A673 (cell line): ENCODE measurements at regions not wholly inside any gene's neighbourhood (a gene's known extent, or its start where the extent isn't known, plus 50 kb on each side); places are given as distances from the start of the nearest gene placed in this dataset.

Experiments used
- BruUV-seq: library from RNA; stranded (reverse); fragments of 400-500 nt; replicated peaks from 2 replicates; lab custom pipeline; 2021; lab: Mats Ljungman, UMichigan
- CTCF ChIA-PET: fragments of 300-600 bp; sonication (Branson Sonifier 250); formaldehyde crosslinking; loops from one replicate; lab custom pipeline; 2022; ENCODE audit warnings: antibody characterized with exemption; lab: Charles Lee
- POLR2A ChIA-PET: fragments of 300-600 bp; sonication (Branson Sonifier 250); formaldehyde crosslinking; loops from one replicate; lab custom pipeline; 2022; ENCODE audit warnings: antibody characterized with exemption; ENCODE audit not compliant: low non-redundant PET; lab: Charles Lee
- DNase-seq: peaks from one replicate; pipeline ENCODE4 v3.0.0-alpha.2; 2015; ENCODE audit warnings: low spot score
- H3K27ac ChIP-seq: fragments of 200-600 bp; sonication (generic); 2 replicates; pipeline ENCODE4 v1.5.1; 2016; ENCODE audit warnings: mixed run types, low read depth, mild to moderate bottlenecking, mixed read lengths, antibody characterized with exemption, low read length; ENCODE audit not compliant: poor library complexity, severe bottlenecking
- H3K27me3 ChIP-seq: fragments of 200-600 bp; sonication (generic); replicated peaks from 2 replicates; pipeline ENCODE4 v1.6.1; 2017; ENCODE audit warnings: mixed run types, low read depth, mild to moderate bottlenecking, mixed read lengths, antibody characterized with exemption, low read length; ENCODE audit not compliant: insufficient read depth, poor library complexity
- H3K36me3 ChIP-seq: fragments of 200-600 bp; sonication (generic); 2 replicates; pipeline ENCODE4 v1.6.1; 2016; ENCODE audit warnings: mixed run types, mild to moderate bottlenecking, mixed read lengths, antibody characterized with exemption, low read length; ENCODE audit not compliant: insufficient read depth, poor library complexity, severe bottlenecking
- H3K4me1 ChIP-seq: fragments of 200-600 bp; sonication (generic); 2 replicates; pipeline ENCODE4 v1.6.1; 2017; ENCODE audit warnings: mixed run types, mild to moderate bottlenecking, mixed read lengths, antibody characterized with exemption, low read length; ENCODE audit not compliant: insufficient read depth, poor library complexity, severe bottlenecking
- H3K4me3 ChIP-seq: fragments of 200-600 bp; sonication (generic); 2 replicates; pipeline ENCODE4 v1.5.1; 2016; ENCODE audit warnings: low read depth, mixed run types, mild to moderate bottlenecking, mixed read lengths, low read length; ENCODE audit not compliant: poor library complexity, severe bottlenecking
- H3K9me3 ChIP-seq: fragments of 200-600 bp; sonication (generic); 2 replicates; pipeline ENCODE4 v1.6.1; 2016; ENCODE audit warnings: mixed run types, low read depth, mild to moderate bottlenecking, mixed read lengths, antibody characterized with exemption, low read length; ENCODE audit not compliant: poor library complexity, severe bottlenecking
- EZH2 ChIP-seq: fragments of 200-600 bp; sonication (generic); IDR thresholded peaks from 2 replicates; pipeline ENCODE4 v1.6.1; 2017; ENCODE audit warnings: borderline replicate concordance, low read depth, mild to moderate bottlenecking, mixed read lengths, antibody characterized with exemption, low read length; ENCODE audit not compliant: poor library complexity, severe bottlenecking
- intact Hi-C: fragments of 100-400 bp; cut with micrococcal nuclease; formaldehyde crosslinking; loops from one replicate; pipeline ENCODE4 v1.10.0; 2022; ENCODE audit not compliant: unreplicated experiment
- TF ChIP-seq, protein P1 (sequence below): fragments of 300-800, 200-600 bp; sonication (generic); conservative IDR thresholded peaks from 2 replicates; pipeline ENCODE4 v1.5.1; 2017; ENCODE audit warnings: low read depth, mild to moderate bottlenecking, antibody characterized with exemption, low read length, moderate library complexity, mixed read lengths

DNA sequence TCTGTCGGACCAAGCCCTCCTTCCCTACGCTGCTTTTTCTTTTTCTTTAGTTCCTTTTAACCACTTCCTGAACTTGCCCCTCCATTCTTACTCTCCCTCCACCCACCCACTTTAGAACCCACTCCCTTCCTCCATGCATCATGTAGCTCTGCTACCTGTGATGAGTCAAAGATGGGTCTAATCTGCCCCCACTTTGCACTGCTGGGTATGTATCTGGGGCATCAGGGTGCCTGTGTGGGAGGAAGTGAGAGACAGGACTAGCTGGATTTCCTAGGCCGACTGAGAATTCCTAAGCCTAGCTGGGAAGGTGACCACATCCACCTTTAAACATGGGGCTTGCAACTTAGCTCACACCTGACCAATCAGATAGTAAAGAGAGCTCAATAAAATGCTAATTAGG lies 157.7 kb downstream of the SEC16B start:
- no peak for TF ChIP-seq EZH2
- TF ChIP-seq, protein P1, sequence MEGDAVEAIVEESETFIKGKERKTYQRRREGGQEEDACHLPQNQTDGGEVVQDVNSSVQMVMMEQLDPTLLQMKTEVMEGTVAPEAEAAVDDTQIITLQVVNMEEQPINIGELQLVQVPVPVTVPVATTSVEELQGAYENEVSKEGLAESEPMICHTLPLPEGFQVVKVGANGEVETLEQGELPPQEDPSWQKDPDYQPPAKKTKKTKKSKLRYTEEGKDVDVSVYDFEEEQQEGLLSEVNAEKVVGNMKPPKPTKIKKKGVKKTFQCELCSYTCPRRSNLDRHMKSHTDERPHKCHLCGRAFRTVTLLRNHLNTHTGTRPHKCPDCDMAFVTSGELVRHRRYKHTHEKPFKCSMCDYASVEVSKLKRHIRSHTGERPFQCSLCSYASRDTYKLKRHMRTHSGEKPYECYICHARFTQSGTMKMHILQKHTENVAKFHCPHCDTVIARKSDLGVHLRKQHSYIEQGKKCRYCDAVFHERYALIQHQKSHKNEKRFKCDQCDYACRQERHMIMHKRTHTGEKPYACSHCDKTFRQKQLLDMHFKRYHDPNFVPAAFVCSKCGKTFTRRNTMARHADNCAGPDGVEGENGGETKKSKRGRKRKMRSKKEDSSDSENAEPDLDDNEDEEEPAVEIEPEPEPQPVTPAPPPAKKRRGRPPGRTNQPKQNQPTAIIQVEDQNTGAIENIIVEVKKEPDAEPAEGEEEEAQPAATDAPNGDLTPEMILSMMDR: no peak
- Histone ChIP-seq H3K27me3 (no peaks in the 10 kb centered on the region), H3K4me3 (no peak overlapping the region), H3K27ac (no peak overlapping the region), H3K36me3 (no peaks in the 10 kb centered on the region), H3K9me3 (no peaks in the 10 kb centered on the region), H3K4me1 (no peaks in the 10 kb centered on the region)
- ChIA-PET CTCF (no interaction called here), POLR2A (interaction anchor here (0.7 kb wide), 1 partner anchor 29 kb away, joined by 3 read pairs; no protein-coding TSS in a partner anchor)
- no TSS peak for BruUV-seq
- DNase-seq: no peak
- intact Hi-C loops: no loop called here

DNA sequence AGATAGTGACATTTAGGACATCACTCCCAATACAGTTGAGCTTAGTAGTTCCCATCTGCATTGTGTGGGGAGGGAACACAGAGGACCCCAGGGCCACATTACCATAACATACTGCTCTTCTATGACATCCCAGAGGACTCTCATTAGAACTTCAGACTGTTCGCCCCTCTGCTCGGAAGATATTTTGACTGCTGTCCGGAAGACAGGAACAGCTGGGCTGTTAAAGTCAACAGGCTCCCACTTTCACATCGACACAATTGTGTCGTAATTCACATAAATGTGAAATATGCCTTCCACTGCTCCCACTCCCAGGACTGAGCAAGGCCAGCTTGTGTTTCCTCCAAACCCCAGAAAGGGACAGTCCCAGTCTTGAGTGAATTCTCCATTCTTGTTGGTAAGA lies 158.4 kb downstream of the SEC16B start:
- POLR2A ChIA-PET: interaction anchor here (0.7 kb wide), 1 partner anchor 28 kb away, joined by 3 read pairs; no protein-coding TSS in a partner anchor
- no peaks in the 10 kb centered on the region for H3K36me3 ChIP-seq

DNA sequence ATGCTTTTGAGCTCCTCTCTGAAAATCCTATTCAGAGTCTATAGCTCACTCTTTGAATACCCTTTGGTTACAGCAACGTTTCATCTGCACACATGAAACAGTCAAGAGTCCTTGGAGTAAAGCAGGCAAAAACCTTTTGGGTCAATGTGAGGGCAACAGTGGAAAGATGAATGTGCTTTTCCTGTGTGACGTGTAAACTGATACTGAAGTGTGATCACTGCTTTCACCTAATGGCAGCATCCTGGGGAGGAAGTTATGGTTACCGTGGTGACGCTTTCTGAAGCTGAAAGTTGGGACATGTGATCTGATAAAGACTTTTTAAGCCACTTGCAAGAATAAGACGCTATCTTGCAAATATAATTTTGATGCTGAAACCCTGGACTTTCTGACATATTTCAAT lies 160.0 kb downstream of the SEC16B start:
- H3K27ac ChIP-seq: no peak overlapping the region
- TF ChIP-seq, protein P1: no peak
- no peak for TF ChIP-seq EZH2
- no peaks in the 10 kb centered on the region for H3K36me3 ChIP-seq
- intact Hi-C loops: no loop called here
- no peaks in the 10 kb centered on the region for H3K9me3 ChIP-seq
- BruUV-seq: no TSS peak
- POLR2A ChIA-PET: no interaction called here
- no peak for DNase-seq
- H3K4me3 ChIP-seq: no peak overlapping the region
- CTCF ChIA-PET: no interaction called here
- H3K27me3 ChIP-seq: no peaks in the 10 kb centered on the region
- H3K4me1 ChIP-seq: no peaks in the 10 kb centered on the region

More for the DNA sequence above, 158.4 kb downstream of the SEC16B start:
- no TSS peak for BruUV-seq
- intact Hi-C loops: no loop called here
- no peaks in the 10 kb centered on the region for H3K27me3 ChIP-seq
- CTCF ChIA-PET: no interaction called here
- no peak for DNase-seq
- no peak overlapping the region for H3K4me3 ChIP-seq
- H3K27ac ChIP-seq: no peak overlapping the region
- no peaks in the 10 kb centered on the region for H3K9me3 ChIP-seq
- no peaks in the 10 kb centered on the region for H3K4me1 ChIP-seq
- TF ChIP-seq, protein P1: no peak
- no peak for TF ChIP-seq EZH2
